GM18907 (cell line): ENCODE measurements at regions not wholly inside any gene's neighbourhood (a gene's known extent, or its start where the extent isn't known, plus 50 kb on each side); places are given as distances from the start of the nearest gene placed in this dataset.

Source experiments
- ATAC-seq: cut with Tn5 transposase; IDR thresholded peaks from one replicate; pipeline ENCODE4 v1.9.1; 2021; ENCODE audit warnings: mild to moderate bottlenecking, moderate library complexity; ENCODE audit not compliant: unreplicated experiment

DNA sequence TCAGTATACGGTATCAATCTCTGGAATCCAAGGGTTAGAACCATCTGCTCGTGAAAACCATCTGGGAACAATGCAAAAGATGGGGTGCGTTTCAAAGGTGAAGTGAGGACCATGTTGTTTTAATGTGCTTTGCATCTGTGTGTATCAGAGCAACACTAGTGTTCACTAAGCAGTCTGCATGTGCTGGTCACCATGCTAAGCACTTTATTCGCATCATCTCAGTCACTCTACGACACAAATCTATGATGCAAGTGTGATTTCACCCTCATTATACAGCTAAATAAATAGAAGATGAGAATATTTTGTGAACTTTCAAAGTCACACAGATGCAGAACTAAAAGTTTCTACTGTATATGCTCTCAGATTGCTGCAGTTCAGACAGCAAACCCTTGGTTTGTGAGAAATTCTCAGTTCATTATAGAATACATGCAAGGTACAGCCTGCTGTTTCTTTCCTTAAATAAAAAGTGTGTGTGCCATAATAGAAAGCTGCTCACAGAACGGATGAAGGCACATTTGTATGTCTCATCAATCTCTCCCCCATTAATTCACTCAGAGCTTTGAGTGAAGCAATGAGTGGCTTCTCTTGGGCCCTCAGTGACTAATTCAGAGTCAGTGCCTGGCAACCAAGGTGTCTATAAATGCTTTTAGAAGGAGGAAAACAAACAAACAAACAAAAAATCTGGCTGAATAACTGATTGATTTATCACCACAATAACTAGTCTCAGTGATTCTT, 652.8 kb upstream of the SOX11 start:
- ATAC-seq, result no peak

DNA sequence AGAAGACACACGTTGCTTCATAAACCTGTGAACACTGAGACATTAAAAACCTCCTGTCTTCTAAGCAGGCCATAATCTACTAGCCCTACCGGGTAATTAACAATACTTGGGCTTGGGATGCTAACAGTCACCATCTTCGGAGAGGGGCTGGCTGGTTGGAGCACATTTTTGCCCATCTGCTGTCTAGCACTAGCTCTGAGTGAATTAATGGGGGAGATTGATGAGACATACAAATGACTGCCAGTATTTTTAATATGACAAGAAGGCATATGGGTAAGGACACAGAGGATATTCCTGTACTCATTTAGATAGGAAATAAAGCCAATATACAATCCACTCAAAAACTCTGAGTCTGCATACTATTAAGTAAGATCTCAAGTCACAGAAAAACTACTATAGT, 651.6 kb upstream of the SOX11 start:
- no peak for ATAC-seq

- ATAC-seq, result no peak
Measured at GRCh38 chr2:5041501-5041900, 650.7 kb upstream of the SOX11 start.

GRCh38 chr2:5042666-5043440, 649.3 kb upstream of the SOX11 start:
- no peak for ATAC-seq

- no peak for ATAC-seq
Measured at GRCh38 chr2:5051300-5051699, 640.9 kb upstream of the SOX11 start.

DNA sequence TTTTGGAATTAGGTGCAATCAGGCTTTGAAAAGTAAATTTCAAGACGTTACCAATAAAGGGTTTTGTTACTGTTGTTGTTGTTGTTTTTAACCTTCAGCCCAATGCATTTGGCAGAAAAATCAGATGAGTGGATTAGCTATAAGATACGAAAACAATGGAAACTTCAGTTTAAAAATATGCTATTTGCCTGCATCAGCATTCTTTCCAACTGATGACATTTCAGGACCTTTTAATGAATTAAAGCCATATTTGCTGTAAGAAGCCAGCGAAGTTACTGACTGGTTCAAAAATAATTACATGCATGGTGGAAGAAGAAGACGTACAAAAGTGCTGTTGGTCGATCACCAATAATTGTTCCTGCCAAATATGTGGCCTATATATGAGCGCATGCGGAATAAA, 639.3 kb upstream of the SOX11 start:
- ATAC-seq, result no peak

DNA sequence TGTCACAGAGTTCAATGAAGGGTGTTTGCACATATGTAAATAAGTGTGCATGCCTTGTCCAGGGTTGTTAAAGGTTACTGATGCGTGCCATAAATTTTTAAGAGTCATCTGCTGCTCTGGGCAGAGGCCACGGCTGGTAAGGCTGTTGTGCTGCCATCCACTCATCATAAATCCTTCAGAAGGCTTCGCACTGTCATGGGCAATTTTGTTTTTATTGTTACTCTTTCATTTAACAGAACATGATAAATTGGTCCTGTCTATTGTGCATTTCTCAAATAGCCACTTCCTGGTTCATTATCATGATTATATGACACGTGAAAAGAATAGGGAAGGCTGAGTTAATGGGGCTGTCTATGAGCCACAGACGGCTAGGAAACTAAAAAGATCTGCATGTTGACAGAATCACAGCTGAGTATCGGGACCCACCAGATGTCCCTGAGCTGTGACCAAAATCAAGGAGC, 634.3 kb upstream of the SOX11 start:
- no peak for ATAC-seq

GRCh38 chr2:5060956-5061355, 631.2 kb upstream of the SOX11 start:
- no peak for ATAC-seq

GRCh38 chr2:5064687-5065086, 627.5 kb upstream of the SOX11 start:
- ATAC-seq, result no peak

DNA sequence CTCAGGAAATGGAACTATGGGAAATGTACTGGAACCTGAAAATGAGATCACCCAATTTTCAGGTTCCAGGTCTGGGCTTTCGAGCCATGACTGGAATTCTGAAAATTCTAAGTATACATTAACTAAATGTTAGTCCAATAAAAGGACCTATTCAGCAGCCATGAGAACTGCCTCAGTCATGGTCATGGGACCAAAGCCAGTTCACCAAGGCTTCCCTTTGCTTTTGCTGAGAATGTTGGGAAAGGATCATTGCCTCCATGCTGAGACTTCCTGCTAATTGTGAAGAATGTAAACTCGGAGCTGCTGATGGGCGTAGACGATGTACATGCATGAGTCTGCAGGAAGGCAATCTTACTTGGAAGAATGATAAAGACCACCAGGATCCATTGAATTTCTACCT, 624.4 kb upstream of the SOX11 start:
- ATAC-seq, result no peak

DNA sequence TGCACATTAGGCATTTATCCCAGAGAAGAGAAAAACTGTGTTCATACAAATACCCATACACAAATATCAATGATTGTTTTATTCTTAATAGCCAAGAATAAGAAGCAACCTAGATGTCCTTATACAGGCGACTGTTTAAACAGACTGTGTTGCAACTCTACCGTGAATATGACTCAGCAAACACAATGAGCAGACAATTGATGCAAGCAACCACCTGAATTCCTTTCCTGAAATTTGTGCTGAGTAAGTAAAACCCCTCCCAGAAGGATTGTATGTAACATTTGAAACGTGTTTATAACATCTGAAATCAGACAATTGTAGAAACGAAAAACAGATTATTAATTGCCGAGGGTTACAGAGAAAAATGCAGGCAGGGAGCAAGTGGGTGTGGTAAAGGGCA, 621.9 kb upstream of the SOX11 start:
- no peak for ATAC-seq

GRCh38 chr2:5074733-5075132, 617.5 kb upstream of the SOX11 start:
- ATAC-seq, result no peak

- no peak for ATAC-seq
Measured at GRCh38 chr2:5076599-5076998, 615.6 kb upstream of the SOX11 start.

GRCh38 chr2:5077479-5078089, 614.6 kb upstream of the SOX11 start:
- no peak for ATAC-seq

DNA sequence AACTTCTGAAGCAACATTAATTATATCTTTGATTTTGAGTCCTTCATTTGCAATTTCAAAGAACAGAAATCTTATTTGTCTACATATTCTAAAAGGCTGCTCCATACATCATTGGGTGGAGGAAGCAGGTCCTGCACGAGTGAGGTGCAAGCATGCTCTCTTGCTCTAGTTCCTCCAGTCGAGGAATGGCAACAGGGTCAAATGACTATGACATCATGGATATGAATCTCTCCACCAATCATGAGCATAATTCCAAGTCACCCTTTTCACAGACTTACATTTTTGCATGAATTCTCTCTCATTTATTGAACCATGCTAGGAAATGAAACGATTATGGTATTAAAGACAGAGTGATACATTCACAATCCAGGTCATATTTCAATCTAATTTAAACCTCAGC, 608.8 kb upstream of the SOX11 start:
- ATAC-seq, result no peak

- no peak for ATAC-seq
Measured at GRCh38 chr2:5089409-5089808, 602.8 kb upstream of the SOX11 start.

DNA sequence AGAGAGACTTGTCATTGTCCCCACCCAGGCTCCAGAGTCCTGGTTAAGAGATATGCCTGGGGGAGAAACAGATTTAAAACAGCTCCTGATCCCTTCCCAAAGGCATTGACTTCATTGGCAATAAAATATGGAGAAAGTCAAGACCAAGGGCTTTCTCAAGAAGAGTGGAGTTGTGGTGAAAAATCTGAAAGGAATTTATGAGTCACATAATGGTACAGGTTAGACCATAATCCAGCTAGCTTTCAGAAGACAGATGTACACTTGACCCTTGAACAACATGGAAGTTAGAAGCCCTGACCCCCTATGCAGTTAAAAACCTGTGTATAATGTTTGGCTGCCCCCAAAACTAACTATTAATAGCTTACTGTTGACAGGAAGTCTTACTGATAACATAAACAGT, 599.1 kb upstream of the SOX11 start:
- ATAC-seq, result no peak

DNA sequence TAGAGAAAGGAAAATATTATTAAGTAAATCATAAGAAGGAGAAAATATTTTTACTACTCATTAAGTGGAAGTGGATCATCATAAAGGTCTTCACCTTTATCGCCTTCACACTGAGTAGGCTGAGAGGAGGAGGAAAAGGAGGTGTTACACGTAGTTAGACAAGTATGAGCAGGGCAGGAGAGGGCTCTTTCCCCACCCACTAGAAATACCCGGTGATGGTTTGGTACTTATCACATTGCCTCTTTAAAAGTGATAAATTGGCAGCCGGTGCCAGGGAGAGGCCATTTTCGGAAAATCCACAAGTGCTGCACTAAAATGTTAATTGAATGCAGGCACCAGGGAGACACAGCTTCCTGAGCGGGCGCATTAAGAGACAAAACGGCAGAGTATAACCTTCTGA, 598.7 kb upstream of the SOX11 start:
- no peak for ATAC-seq

DNA sequence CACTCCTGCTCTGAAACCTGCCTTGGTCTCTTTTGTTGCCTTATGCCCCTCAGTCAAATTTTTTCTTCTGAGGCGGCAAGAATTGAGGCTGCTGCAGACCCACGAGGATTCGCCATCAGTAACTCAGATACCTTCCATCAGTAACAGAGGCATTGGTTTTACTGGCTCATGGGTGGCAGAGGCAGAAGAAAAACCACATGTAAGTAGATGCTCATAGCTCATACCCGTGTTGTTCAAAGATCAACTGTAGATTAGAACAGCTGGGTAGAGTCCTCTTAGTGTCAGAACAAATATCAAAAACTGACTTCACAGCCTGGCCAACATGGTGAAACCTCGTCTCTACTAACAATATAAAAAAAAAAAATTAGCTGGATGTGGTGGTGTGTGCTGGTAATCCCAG, 598.0 kb upstream of the SOX11 start:
- no peak for ATAC-seq

- ATAC-seq, result no peak
Measured at GRCh38 chr2:5098286-5098685, 593.9 kb upstream of the SOX11 start.

DNA sequence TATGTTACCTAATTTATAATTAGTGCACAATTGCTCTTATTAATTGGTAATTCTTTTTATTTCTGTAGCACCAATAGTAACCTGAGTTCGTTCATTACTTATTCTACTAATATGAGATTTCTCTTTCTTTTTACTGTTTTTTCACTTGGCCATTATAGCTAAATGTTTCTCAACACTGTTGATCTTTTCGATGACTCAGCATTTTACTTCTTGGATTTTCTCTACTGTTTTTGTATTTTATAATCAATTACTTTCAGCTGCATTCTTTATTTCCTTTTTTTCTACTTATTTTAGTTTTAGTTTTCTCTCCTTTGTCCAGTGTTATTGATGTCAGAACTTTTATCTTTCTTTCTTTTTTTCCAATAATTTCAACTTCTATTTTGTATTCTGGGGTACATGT, 589.4 kb upstream of the SOX11 start:
- ATAC-seq, result no peak

- no peak for ATAC-seq
Measured at GRCh38 chr2:5111581-5111980, 580.6 kb upstream of the SOX11 start.
